Uterus (tissue), 2 donors: ENCODE measurements at regions not wholly inside any gene's neighbourhood (a gene's known extent, or its start where the extent isn't known, plus 50 kb on each side); places are given as distances from the start of the nearest gene placed in this dataset.

Experiments used
- CTCF ChIP-seq, 4 experiments: fragments of 200-600 bp in 2 of 4; fragments of 450-650 bp in 2 of 4; sonication (generic) in 2 of 4; IDR thresholded peaks; one replicate each; pipeline ENCODE4 v1.5.1; 2016 to 2019; ENCODE audit warnings: antibody characterized with exemption in 4 of 4, mild to moderate bottlenecking in 2 of 4, moderate library complexity in 1 of 4
- POLR2A ChIP-seq, 2 donors: fragments of 450-650 bp; IDR thresholded peaks; one replicate each; pipeline ENCODE4 v1.6.1; 2016; ENCODE audit warnings: antibody characterized with exemption in 2 of 2, mild to moderate bottlenecking in 1 of 2, moderate library complexity in 1 of 2

- no peak for TF ChIP-seq CTCF (IDR thresholded peaks at IDR 0.05)
- no peak for TF ChIP-seq POLR2A (IDR thresholded peaks at IDR 0.05)
Measured at GRCh38 chr4:129236351-129236750, 140.4 kb downstream of the C4orf33 start.
